ENCODE measurements at regions not wholly inside any gene's neighbourhood (a gene's known extent, or its start where the extent isn't known, plus 50 kb on each side); places are given as distances from the start of the nearest gene placed in this dataset.

DNA sequence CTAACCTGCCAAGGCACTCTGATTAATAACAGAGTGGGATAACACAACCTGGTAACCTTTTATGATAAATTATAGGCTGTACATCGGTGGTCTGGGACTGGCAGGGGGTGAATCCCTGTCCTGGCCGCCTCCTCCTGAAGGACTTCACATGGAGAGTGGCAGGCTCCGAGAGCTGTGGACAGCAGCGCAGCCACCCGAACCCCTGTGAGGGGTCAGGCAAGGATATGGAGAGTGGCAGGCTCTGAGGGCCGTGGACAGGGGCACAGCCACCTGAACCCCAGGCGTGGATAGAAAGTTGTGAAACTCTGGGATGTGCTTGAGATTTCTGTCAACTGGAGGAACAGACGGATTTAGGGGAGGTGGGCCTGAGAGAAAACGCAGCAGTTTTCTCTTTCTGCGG, 107.0 kb upstream of the MGMT start:
- no peak for DNase-seq

DNA sequence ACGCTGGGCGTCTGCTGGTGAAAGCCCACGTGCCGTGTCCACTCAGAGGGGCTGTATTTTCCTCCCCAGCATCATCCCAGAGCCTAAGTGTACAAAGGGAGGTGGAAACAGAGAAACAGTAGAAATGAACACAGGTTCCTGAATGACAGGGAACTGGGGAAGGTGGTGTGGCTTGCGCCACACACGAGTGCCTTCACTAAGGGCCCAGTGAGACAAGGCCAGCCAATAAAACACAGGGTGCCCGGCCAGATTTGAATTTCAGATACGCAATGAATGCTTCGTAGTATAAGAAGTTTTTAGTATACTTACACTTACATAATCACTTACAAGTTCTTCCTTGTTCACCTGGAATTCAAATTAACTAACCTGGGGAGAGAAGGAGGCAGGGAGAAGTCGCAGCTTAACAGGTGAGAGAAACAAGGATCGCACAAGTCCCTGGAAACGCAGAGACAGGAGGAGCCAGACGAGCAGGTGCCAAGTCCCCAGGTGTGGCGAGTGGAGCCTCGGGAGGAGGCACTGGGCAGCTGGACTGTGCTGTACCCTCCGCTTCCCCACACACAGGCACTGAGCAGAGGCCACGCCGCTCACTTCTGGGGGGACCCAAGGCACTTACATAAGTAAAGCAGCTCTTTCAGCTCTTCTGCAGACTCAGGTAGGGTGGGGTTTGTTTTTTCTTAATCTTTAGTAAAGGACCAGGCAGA, 105.2 kb upstream of the MGMT start:
- no peak for DNase-seq

DNA sequence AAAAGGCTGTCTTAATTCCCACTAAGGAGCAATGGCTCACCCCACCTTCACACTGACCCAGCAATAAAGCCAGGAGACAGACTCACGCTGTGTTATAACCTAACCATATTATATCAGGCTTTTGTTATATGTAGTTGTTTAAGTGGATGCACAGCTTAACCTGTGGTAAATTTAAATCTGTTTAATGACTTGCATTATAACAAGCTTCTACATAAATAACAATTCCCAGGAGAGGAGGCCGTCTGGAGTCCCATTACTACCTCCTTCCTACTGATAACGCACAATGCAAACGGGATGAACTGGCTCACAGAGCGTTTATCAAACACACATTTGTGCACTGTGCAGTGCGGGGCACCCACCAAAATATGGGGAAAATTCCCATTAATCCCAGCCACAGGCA, 102.1 kb upstream of the MGMT start:
- no peak for DNase-seq

GRCh38 chr10:129365767-129366402, 101.2 kb upstream of the MGMT start:
- no peak for DNase-seq

DNA sequence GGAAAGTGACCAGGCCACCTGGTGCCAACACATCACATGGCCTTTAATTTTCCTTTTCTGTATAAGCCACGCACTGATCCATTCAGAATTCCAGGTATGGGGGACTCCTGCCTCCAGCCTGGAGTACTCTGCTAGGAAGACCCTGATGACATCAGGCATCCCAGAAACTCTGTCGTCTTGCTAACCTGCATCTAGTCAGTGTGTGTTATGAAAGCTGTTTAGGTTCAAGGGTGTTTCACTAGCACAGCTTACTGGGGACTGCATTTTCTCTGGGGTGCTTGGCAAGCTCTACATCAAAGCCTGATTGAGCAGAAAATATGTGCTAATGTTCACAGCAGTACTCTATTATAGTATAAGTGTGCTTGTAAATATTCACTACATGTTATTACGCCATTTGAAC, 100.6 kb upstream of the MGMT start:
- no peak for DNase-seq

- DNase-seq, result no peak
Measured at GRCh38 chr10:129369566-129369965, 97.5 kb upstream of the MGMT start.

- no peak for DNase-seq
Measured at GRCh38 chr10:129371541-129371940, 95.5 kb upstream of the MGMT start.

- DNase-seq, result no peak
Measured at GRCh38 chr10:129372172-129372571, 94.9 kb upstream of the MGMT start.

DNA sequence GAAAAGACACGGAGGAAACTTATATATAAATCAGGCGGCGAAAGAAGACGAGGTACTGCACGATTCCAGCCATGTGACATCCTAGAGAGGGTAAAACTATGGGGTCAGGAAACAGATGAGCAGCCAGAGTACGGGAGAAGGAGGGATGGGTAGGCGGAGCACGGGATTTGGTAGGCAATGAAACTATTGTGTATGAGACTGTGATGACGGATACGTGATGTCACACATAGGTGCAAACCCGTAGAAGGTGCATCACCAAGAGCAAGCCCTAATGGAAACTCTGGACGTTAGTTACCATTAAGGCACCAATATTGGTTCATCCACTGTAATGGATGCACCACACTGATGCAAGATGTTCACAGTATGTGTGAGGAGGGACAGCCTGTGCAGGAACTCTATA, 93.8 kb upstream of the MGMT start:
- no peak for DNase-seq

DNA sequence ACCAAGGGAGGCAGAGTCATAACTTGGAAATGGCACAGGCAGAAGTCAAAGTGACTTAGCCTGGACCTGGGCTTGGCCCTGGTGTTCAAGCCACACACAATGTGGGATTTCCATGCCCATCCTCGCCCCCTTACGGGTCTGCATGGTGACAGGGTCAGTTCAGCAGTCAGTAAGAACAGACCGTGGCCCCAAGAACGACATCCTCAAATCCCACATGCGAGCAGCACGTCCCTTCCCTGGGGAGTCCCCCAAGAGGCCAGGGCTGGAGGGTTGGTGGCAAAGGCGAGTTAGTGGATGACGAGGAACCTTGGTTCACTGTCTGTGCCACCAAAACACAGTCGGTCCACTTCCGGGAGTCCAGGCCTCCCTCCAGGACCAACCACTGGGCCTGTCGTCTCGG, 93.3 kb upstream of the MGMT start:
- DNase-seq, result no peak

DNA sequence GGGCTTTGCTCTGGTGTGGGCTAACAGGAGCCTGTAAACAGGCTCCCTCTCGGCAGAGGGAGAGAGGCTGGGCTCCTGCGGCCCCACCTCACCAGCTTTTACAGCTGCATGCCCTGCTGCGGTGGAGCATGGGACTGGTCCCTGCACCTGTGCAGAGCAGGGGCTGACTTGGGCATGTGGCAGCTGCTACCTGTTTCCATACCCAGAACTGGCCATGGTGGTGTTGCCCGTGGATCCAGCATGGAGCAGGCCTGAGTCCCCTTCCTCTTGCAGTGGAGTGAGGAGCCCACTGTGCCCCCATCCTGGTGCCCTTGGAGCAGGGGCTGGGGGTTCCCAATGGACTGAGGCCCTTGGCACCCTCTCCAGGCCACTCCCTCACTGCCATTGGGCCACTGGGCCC, 91.9 kb upstream of the MGMT start:
- DNase-seq, result no peak

DNA sequence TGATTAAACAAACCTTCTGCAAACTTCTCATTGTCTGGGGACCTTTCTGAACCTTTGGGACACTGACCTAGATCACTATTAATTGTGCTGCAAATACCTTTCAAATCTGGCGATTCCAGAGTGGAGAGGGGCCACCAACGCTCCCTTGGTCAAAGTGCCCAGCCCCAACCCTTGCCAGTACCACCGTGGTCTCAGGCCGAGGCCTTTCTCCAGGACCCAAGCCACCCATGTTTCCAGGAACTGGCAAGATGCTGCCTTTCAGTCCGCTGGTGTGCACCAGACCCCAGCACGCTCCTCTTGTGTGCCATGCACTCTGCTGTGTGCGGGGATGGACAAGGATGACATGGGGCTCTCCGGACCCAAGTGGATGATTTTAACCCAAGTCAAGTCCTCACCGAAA, 91.1 kb upstream of the MGMT start:
- DNase-seq, result no peak

- DNase-seq, result no peak
Measured at GRCh38 chr10:129380279-129380678, 86.8 kb upstream of the MGMT start.

DNA sequence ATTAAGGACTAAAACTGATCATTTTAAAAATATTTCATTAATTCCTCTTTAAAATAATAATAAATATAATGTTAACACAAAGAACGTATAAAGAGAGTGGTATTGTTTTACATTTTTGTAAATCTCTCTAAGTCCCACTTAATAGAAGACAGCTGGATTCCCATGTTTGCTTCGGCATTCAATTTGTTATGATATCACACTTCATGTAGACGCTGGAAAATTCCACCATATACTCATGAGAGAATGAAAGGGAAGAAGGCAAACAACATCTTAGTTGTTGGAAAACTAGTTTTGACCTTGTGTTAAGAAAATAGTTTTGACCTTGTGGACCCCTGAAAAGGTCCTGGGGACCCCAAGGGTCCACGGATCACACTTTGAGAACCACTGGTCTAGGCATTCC, 85.3 kb upstream of the MGMT start:
- no peak for DNase-seq

DNA sequence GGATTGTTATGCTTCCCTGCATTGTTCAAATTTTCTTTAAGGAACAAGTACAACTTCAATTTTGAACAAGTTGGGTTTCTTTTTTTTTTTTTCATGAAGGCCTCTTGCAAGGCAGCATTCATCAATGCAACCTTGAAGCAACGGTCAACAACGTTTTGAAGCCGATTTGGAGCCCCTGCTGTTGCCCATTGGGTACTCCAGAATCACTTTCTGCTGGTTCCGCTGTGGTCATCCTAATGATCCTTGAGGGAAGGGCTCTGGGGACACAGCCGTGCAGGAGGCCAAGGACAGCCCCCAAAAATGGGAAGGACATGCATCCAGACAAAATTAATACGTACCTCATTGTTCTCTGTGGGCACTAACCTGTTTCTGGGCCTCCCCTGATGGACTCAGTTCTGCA, 84.6 kb upstream of the MGMT start:
- no peak for DNase-seq

DNA sequence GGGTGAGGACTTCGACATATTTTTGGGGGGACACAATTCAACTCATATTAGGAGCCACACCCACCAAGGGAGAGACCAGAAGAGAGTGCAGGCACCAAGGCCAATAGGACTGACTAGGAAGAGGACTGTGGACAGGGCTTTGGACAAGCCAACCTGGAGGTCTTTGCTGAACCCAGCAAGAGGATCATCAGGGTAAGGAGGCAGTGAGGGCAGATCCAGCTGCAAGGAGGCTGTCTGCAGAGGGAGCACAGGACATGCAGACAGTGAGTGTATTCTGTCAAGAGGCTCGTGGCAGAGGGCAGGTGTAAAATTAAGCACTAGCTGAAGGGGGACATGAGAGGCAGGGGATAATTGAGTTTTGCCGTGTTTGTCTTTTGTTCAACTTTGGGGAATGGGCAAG, 83.4 kb upstream of the MGMT start:
- no peak for DNase-seq

DNA sequence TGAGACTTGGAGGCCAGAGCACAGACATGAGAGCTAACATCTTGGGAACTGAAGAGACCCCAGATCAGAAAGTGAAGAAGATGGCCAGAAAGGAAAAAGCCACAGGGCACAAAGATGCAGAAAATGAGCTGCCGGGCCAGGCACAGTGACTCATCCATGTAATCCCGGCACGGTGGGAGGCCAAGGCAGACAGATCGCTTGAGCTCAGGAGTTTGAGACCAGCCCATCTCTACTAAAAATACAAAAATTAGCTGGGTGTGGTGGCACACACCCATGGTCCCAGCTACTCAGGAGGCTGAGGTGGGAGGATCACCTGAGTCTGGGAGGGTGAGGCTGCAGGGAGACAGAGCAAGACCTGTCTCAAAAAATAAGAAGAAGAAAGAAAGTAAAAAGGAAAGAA, 81.4 kb upstream of the MGMT start:
- no peak for DNase-seq

- DNase-seq, result no peak
Measured at GRCh38 chr10:129386415-129387257, 80.4 kb upstream of the MGMT start.

GRCh38 chr10:129387258-129387525, 79.8 kb upstream of the MGMT start:
- DNase-seq, result no peak

DNA sequence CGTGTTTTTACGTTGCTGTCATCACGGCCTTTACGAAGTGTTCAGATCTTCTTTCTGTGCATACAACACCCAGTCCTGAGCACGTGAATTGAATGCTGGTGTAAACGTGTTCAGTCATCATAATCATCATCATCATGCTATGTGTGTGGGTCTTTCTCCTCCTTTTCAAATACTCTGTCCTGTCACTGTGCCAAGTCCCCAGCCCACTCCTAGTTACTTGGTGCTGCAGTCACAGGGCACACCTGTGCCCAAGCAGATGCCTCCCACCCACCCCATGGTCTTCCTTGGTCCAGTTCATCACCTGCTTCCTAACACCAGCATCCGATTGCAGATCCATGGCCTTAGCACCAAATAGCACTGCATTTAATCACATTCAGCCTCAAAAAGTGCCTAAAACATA, 78.6 kb upstream of the MGMT start:
- DNase-seq, result no peak

- no peak for DNase-seq
Measured at GRCh38 chr10:129389194-129389593, 77.8 kb upstream of the MGMT start.

DNA sequence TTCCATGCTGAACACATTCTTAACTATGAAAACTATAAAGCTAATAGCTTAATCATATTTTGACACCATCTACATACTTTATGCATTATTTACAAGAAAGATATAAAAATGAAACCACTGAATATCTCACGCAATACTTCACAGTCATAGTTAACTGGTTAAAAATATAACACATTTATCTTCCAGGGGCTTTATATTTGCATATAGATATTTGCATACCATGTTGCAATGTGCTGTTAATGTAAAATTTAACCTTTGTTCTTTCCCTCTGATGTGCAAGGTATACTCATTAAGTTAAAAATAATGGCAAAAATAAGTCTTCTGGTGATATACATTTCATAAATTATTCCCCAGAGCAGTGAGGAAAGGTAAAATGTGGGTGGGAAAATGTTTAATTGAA, 76.9 kb upstream of the MGMT start:
- no peak for DNase-seq

GRCh38 chr10:129390726-129391125, 76.3 kb upstream of the MGMT start:
- DNase-seq, result no peak

DNA sequence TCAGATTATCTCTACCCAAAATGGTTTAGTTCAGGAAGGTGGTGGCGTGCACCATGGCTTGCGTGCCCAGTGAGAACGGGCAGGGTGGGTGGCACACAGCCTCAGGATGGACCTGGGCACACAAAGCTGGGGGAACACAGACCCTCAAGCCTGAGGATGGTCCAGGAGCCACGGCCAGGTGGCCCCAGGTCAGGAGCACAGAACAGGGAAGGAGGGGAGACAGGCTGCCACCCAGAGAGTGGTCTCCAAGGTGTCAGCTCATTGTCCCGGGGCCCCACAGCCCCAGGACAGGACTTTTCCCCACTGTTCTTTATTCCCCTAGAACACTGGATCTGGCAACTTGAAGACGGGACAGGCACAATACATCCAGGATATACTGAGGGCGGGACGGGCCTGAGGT, 75.6 kb upstream of the MGMT start:
- DNase-seq, result no peak

DNA sequence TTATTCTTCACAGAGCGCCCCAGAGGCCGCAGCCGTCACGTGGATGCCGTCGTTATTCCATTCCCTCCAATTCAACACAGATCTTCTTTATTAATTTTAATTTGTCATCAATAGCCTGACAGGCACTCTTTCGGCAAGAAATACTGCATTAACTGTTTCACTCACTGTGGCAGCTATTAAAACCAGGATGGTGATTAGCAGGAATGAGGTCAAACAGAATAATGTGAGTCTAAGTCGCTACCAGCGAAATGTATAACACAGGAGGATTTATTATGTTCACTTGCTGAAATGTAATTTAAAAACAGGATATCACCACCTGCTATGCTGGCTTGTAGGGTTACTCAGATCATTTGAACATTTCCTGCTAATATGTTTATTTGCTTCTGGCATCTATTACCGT, 74.2 kb upstream of the MGMT start:
- no peak for DNase-seq

Measured in GOT3 (cell line).